IMR-90 (cell line): ENCODE measurements at regions not wholly inside any gene's neighbourhood (a gene's known extent, or its start where the extent isn't known, plus 50 kb on each side); places are given as distances from the start of the nearest gene placed in this dataset. TPM values are rescaled to one million over a fixed set of nuclear protein-coding genes. Genes with fewer than 3 reads are reported as not detected.

Experiments used
- microRNA-seq, 2 experiments: library from miRNA; stranded (forward) in 1 of 2; unstranded in 1 of 2; fragments of 10-50 nt in 1 of 2; fragments of <30 nt in 1 of 2; gene quantifications in 1 of 2; microRNA quantifications in 1 of 2; one replicate each; pipeline versions ENCODE3 to v1.1.0; 2013 to 2020; ENCODE audit not compliant: insufficient read depth in 1 of 2, insufficient read length in 1 of 2, unreplicated experiment in 1 of 2
- small RNA-seq, 5 experiments: library from RNA; depleted of rRNA; stranded (forward); fragments of <200 nt; gene quantifications; one replicate each; pipeline ENCODE3, GENCODE V24; 2012

Small RNAs in the stretch of these regions (microRNA-seq; reads per million reads assigned to microRNA genes)
- gene AL161423.1 (ENCODE audit: insufficient read depth, insufficient read length), result not detected
- not detected for gene HMGN2P39 (ENCODE audit: insufficient read depth, insufficient read length)
- not detected for gene RNA5SP30 (ENCODE audit: insufficient read depth, insufficient read length)
- not detected for gene RNU7-88P (ENCODE audit: insufficient read depth, insufficient read length)
- gene RNY4P29 (ENCODE audit: insufficient read depth, insufficient read length), result not detected

Small RNAs in the stretch of these regions (small RNA-seq; reads per million reads assigned to genes)
- gene AL161423.1, result 0 reads per million in 5 experiments
- 0 to 0.08 (median 0) reads per million in 5 experiments for gene HMGN2P39
- gene RNA5SP30, result 0 reads per million in 5 experiments
- 0 to 51.8 (median 0) reads per million in 5 experiments for gene RNU7-88P
- 0 reads per million in 5 experiments for gene RNY4P29
